ENCODE measurements at regions not wholly inside any gene's neighbourhood (a gene's known extent, or its start where the extent isn't known, plus 50 kb on each side); places are given as distances from the start of the nearest gene placed in this dataset.

GRCh38 chr2:121086450-121086849 is 198.6 kb downstream of the TFCP2L1 start:
- TF ChIP-seq SUZ12 (IDR thresholded peaks at IDR 0.05; ENCODE audit: extremely low read depth, insufficient read depth, insufficient read length) = no peak
- TF ChIP-seq YY1 (IDR thresholded peaks at IDR 0.05; ENCODE audit: insufficient read depth, insufficient read length) = no peak
- TF ChIP-seq ZNF274 (IDR thresholded peaks at IDR 0.05; ENCODE audit: low read depth, low read length) = no peak
